A673 (cell line): ENCODE measurements at regions not wholly inside any gene's neighbourhood (a gene's known extent, or its start where the extent isn't known, plus 50 kb on each side); places are given as distances from the start of the nearest gene placed in this dataset.

Experiments
- BruUV-seq: library from RNA; stranded (reverse); fragments of 400-500 nt; replicated peaks from 2 replicates; lab custom pipeline; 2021; lab: Mats Ljungman, UMichigan
- CTCF ChIA-PET: fragments of 300-600 bp; sonication (Branson Sonifier 250); formaldehyde crosslinking; loops from one replicate; lab custom pipeline; 2022; ENCODE audit warnings: antibody characterized with exemption; lab: Charles Lee
- POLR2A ChIA-PET: fragments of 300-600 bp; sonication (Branson Sonifier 250); formaldehyde crosslinking; loops from one replicate; lab custom pipeline; 2022; ENCODE audit warnings: antibody characterized with exemption; ENCODE audit not compliant: low non-redundant PET; lab: Charles Lee
- DNase-seq: peaks from one replicate; pipeline ENCODE4 v3.0.0-alpha.2; 2015; ENCODE audit warnings: low spot score
- H3K27ac ChIP-seq: fragments of 200-600 bp; sonication (generic); 2 replicates; pipeline ENCODE4 v1.5.1; 2016; ENCODE audit warnings: mixed run types, low read depth, mild to moderate bottlenecking, mixed read lengths, antibody characterized with exemption, low read length; ENCODE audit not compliant: poor library complexity, severe bottlenecking
- H3K27me3 ChIP-seq: fragments of 200-600 bp; sonication (generic); replicated peaks from 2 replicates; pipeline ENCODE4 v1.6.1; 2017; ENCODE audit warnings: mixed run types, low read depth, mild to moderate bottlenecking, mixed read lengths, antibody characterized with exemption, low read length; ENCODE audit not compliant: insufficient read depth, poor library complexity
- H3K36me3 ChIP-seq: fragments of 200-600 bp; sonication (generic); 2 replicates; pipeline ENCODE4 v1.6.1; 2016; ENCODE audit warnings: mixed run types, mild to moderate bottlenecking, mixed read lengths, antibody characterized with exemption, low read length; ENCODE audit not compliant: insufficient read depth, poor library complexity, severe bottlenecking
- H3K4me1 ChIP-seq: fragments of 200-600 bp; sonication (generic); 2 replicates; pipeline ENCODE4 v1.6.1; 2017; ENCODE audit warnings: mixed run types, mild to moderate bottlenecking, mixed read lengths, antibody characterized with exemption, low read length; ENCODE audit not compliant: insufficient read depth, poor library complexity, severe bottlenecking
- H3K4me3 ChIP-seq: fragments of 200-600 bp; sonication (generic); 2 replicates; pipeline ENCODE4 v1.5.1; 2016; ENCODE audit warnings: low read depth, mixed run types, mild to moderate bottlenecking, mixed read lengths, low read length; ENCODE audit not compliant: poor library complexity, severe bottlenecking
- H3K9me3 ChIP-seq: fragments of 200-600 bp; sonication (generic); 2 replicates; pipeline ENCODE4 v1.6.1; 2016; ENCODE audit warnings: mixed run types, low read depth, mild to moderate bottlenecking, mixed read lengths, antibody characterized with exemption, low read length; ENCODE audit not compliant: poor library complexity, severe bottlenecking
- CTCF ChIP-seq: fragments of 300-800, 200-600 bp; sonication (generic); conservative IDR thresholded peaks from 2 replicates; pipeline ENCODE4 v1.5.1; 2017; ENCODE audit warnings: low read depth, mild to moderate bottlenecking, antibody characterized with exemption, low read length, moderate library complexity, mixed read lengths
- EZH2 ChIP-seq: fragments of 200-600 bp; sonication (generic); IDR thresholded peaks from 2 replicates; pipeline ENCODE4 v1.6.1; 2017; ENCODE audit warnings: borderline replicate concordance, low read depth, mild to moderate bottlenecking, mixed read lengths, antibody characterized with exemption, low read length; ENCODE audit not compliant: poor library complexity, severe bottlenecking
- intact Hi-C: fragments of 100-400 bp; cut with micrococcal nuclease; formaldehyde crosslinking; loops from one replicate; pipeline ENCODE4 v1.10.0; 2022; ENCODE audit not compliant: unreplicated experiment

GRCh38 chr10:44787480-44788075 is 123.6 kb upstream of the TMEM72 start:
- no peaks in the 10 kb centered on the region for H3K36me3 ChIP-seq
- intact Hi-C loops = no loop called here
- POLR2A ChIA-PET = no interaction called here
- H3K4me3 ChIP-seq = no peak overlapping the region
- H3K9me3 ChIP-seq = no peaks in the 10 kb centered on the region
- BruUV-seq = no TSS peak
- DNase-seq = no peak
- TF ChIP-seq EZH2 = no peak
- TF ChIP-seq CTCF = no peak
- CTCF ChIA-PET = no interaction called here
- H3K27me3 ChIP-seq = no peaks in the 10 kb centered on the region
- no peaks in the 10 kb centered on the region for H3K4me1 ChIP-seq
- no peak overlapping the region for H3K27ac ChIP-seq

GRCh38 chr10:44788147-44789129 is 122.7 kb upstream of the TMEM72 start:
- BruUV-seq = no TSS peak
- ChIA-PET CTCF (no interaction called here), POLR2A (no interaction called here)
- Histone ChIP-seq H3K9me3 (no peaks in the 10 kb centered on the region), H3K4me3 (no peak overlapping the region), H3K4me1 (no peaks in the 10 kb centered on the region), H3K27me3 (no peaks in the 10 kb centered on the region), H3K36me3 (no peaks in the 10 kb centered on the region), H3K27ac (no peak overlapping the region)
- DNase-seq = no peak
- intact Hi-C loops = no loop called here
- no peak for TF ChIP-seq CTCF
- TF ChIP-seq EZH2 = no peak

GRCh38 chr10:44792119-44792775 is 118.9 kb upstream of the TMEM72 start:
- intact Hi-C loops = no loop called here
- H3K4me1 ChIP-seq = no peaks in the 10 kb centered on the region
- CTCF ChIA-PET = no interaction called here
- H3K27me3 ChIP-seq = no peaks in the 10 kb centered on the region
- no peak overlapping the region for H3K4me3 ChIP-seq
- no peak overlapping the region for H3K27ac ChIP-seq
- H3K9me3 ChIP-seq = no peaks in the 10 kb centered on the region
- no peak for TF ChIP-seq CTCF
- no peak for TF ChIP-seq EZH2
- POLR2A ChIA-PET = no interaction called here
- no peaks in the 10 kb centered on the region for H3K36me3 ChIP-seq
- DNase-seq = no peak
- BruUV-seq = no TSS peak
